Ovary (tissue), 7 donors: ENCODE measurements at regions not wholly inside any gene's neighbourhood (a gene's known extent, or its start where the extent isn't known, plus 50 kb on each side); places are given as distances from the start of the nearest gene placed in this dataset.
"Not testable (repeated sequence)": the region's sequence is repeated elsewhere in the genome, so short reads cannot be mapped to it uniquely, and the experiment has no call there.

ENCODE experiments used
- DNase-seq, 5 donors: peaks; one replicate each; pipeline ENCODE4 v3.0.0-alpha.2; 2019 to 2020
- H3K27ac ChIP-seq, 2 donors: fragments of 200-600 bp; one replicate each; pipeline versions ENCODE4 v1.5.1 to v1.8.0; 2019 to 2022
- H3K27me3 ChIP-seq: fragments of 200-600 bp; one replicate; pipeline ENCODE4 v1.8.0; 2022
- H3K36me3 ChIP-seq: fragments of 200-600 bp; sonication (generic); one replicate; pipeline ENCODE4 v1.5.1; 2019
- H3K4me1 ChIP-seq: one replicate; pipeline ENCODE4 v1.8.1; 2013; ENCODE audit warnings: mild to moderate bottlenecking, moderate library complexity; ENCODE audit not compliant: insufficient read depth
- H3K4me3 ChIP-seq: fragments of 200-600 bp; sonication (generic); one replicate; pipeline ENCODE4 v1.5.1; 2017
- H3K9me3 ChIP-seq, 2 donors: fragments of 200-600 bp in 1 of 2; sonication (generic) in 1 of 2; one replicate each; pipeline versions ENCODE4 v1.5.1 to v1.8.1; 2013 to 2019; ENCODE audit warnings: mild to moderate bottlenecking in 1 of 2, moderate library complexity in 1 of 2
- CTCF ChIP-seq, 3 donors: fragments of 450-650 bp in 2 of 3; fragments of 200-600 bp in 1 of 3; IDR thresholded peaks; one replicate each; pipeline versions ENCODE4 v1.5.1 to v1.8.0; 2016 to 2022; ENCODE audit warnings: antibody characterized with exemption in 3 of 3, mild to moderate bottlenecking in 1 of 3
- EP300 ChIP-seq: sonication (generic); formaldehyde crosslinking; IDR thresholded peaks from one replicate; pipeline ENCODE4 v1.6.1; 2017; ENCODE audit warnings: antibody characterized with exemption
- POLR2A ChIP-seq: fragments of 450-650 bp; IDR thresholded peaks from one replicate; pipeline ENCODE4 v1.6.1; 2017; ENCODE audit warnings: antibody characterized with exemption, mild to moderate bottlenecking, moderate library complexity
- WGBS, 3 donors: extraction: QIAGEN DNeasy Blood & Tissue Kit in 1 of 3; methylation state at CpG; one replicate each; pipeline versions ENCODE4 v1.1.5 to v1.1.7; 2013 to 2017; 5-methylcytosine and 5-hydroxymethylcytosine counted together
- intact Hi-C, 4 donors: fragments of 100-400 bp; cut with DNase I; formaldehyde crosslinking; loops; one replicate each; pipeline versions ENCODE4 v1.11.0 to v1.15.1; 2022 to 2023
- donor health status: DM: no; HTN: no; CAD: no; lungs with moderate emphysema.
- donor health status: DM: no; HTN: no; CAD: no.
- donor health status: Bipolar disorder and iron deficiency.
- donor health status: DM: no; HTN: no; CAD: no.
- donor health status: DM: yes; HTN: yes; CAD: no.

GRCh38 chr3:22856811-22857210, 346.3 kb upstream of the UBE2E2 start:
- Histone ChIP-seq H3K4me3 (no peak overlapping the region), H3K27ac (no peak overlapping the region), H3K27me3 (no peaks in the 10 kb centered on the region), H3K36me3 (no peaks in the 10 kb centered on the region), H3K4me1 (peaks cover 6% of the 10 kb centered on the region), H3K9me3 (no peaks in the 10 kb centered on the region)
- intact Hi-C loops = no loop called here
- TF ChIP-seq EP300 (no peak), POLR2A (no peak), CTCF (IDR thresholded peaks at IDR 0.05) (no peak)
- DNase-seq = no peak
- 59 to 78% (median 64%) methylated on average over 3 of the region's 3 CpGs for WGBS, 3 donors

DNA sequence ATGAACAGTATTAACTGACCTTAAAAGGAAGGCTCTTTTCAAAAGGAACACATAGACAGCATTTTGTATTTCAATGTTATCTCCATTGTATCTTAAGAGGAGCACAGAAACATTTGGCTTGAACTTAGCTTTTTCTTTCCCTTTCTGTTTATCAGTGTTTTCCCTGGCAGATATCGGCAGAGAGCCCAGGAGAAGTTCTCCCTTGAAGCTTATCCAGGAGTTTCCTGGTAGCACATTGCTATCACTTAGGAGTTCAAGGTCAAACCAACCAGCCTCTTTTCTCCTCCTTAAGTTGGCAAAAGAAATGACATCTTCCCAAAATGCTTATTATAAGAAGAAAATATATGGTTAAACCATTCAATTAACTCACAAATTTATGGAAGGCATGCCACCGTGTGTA, 344.6 kb upstream of the UBE2E2 start:
- peak overlapping the region in 1 of 2 donors; percentile 51 for H3K27ac ChIP-seq
- intact Hi-C loops = no loop called here
- peaks cover 8% of the 10 kb centered on the region for H3K4me1 ChIP-seq
- H3K27me3 ChIP-seq = no peaks in the 10 kb centered on the region
- 7 to 24% (median 17%) methylated on average over 2 of the region's 2 CpGs for WGBS, 3 donors
- peak in 2 of 5 donors; percentile 29 to 35 for DNase-seq
- TF ChIP-seq EP300 (no peak), CTCF (IDR thresholded peaks at IDR 0.05) (no peak), POLR2A (no peak)
- no peak overlapping the region for H3K4me3 ChIP-seq
- H3K9me3 ChIP-seq = no peaks in the 10 kb centered on the region
- H3K36me3 ChIP-seq = no peaks in the 10 kb centered on the region

DNA sequence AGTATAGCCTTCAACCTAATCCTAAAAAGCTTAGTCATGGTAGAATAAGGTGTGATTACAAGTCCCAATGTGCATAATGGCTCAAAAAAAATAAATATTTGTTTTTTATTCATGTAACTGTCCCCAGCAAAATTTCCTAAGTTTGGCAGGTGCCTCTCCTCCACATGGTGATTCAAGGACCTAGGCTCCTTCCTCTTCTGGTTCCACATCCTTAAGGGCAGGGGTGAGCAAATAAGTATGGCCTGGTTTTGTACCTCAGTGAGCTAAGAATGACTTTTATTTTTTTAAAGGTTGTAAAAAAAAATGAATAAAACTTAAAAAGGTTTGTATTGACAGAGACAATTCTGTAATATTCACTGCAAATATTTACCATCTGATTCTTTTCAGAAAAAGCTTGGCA, 343.5 kb upstream of the UBE2E2 start:
- Histone ChIP-seq H3K9me3 (no peaks in the 10 kb centered on the region), H3K36me3 (no peaks in the 10 kb centered on the region), H3K27ac (no peak overlapping the region), H3K4me3 (no peak overlapping the region), H3K4me1 (peaks cover 8% of the 10 kb centered on the region), H3K27me3 (no peaks in the 10 kb centered on the region)
- intact Hi-C loops = no loop called here
- TF ChIP-seq CTCF (IDR thresholded peaks at IDR 0.05) (no peak), EP300 (no peak), POLR2A (no peak)
- DNase-seq = no peak

DNA sequence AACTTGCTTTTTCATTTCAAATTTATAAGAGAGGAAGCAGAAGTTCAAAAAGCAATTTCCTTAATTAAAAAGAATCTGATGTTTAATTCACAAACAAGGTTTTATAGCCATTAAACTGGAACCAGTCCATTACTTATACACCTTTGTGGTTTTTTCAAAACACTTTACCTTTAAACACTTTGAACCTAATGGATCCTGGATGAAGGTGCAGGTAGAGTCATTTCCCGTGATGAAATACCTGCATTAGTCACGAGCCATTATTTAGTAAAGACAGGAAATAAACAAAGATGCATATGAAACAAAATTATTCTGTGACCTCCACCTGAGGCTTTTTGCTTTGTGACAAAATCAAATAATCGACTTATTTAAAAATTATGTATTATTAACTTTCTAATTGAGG, 341.7 kb upstream of the UBE2E2 start:
- H3K36me3 ChIP-seq = no peaks in the 10 kb centered on the region
- TF ChIP-seq POLR2A (no peak), EP300 (no peak), CTCF (IDR thresholded peaks at IDR 0.05) (no peak)
- H3K27ac ChIP-seq = no peak overlapping the region
- WGBS, 3 donors = 90 to 97% (median 94%) methylated on average over 3 of the region's 3 CpGs
- H3K27me3 ChIP-seq = no peaks in the 10 kb centered on the region
- peaks cover 8% of the 10 kb centered on the region for H3K4me1 ChIP-seq
- intact Hi-C loops = no loop called here
- H3K9me3 ChIP-seq = no peaks in the 10 kb centered on the region
- H3K4me3 ChIP-seq = no peak overlapping the region
- DNase-seq = no peak

GRCh38 chr3:22862111-22862510, 341.0 kb upstream of the UBE2E2 start:
- 93 to 99% (median 98%) methylated on average over 5 of the region's 5 CpGs for WGBS, 3 donors
- H3K27me3 ChIP-seq = no peaks in the 10 kb centered on the region
- intact Hi-C loops = no loop called here
- no peaks in the 10 kb centered on the region for H3K9me3 ChIP-seq
- TF ChIP-seq EP300 (no peak), POLR2A (no peak), CTCF (IDR thresholded peaks at IDR 0.05) (no peak)
- no peaks in the 10 kb centered on the region for H3K36me3 ChIP-seq
- DNase-seq = no peak
- H3K4me1 ChIP-seq = peaks cover 8% of the 10 kb centered on the region
- H3K4me3 ChIP-seq = no peak overlapping the region
- no peak overlapping the region for H3K27ac ChIP-seq

GRCh38 chr3:22882834-22883233, 320.3 kb upstream of the UBE2E2 start:
- H3K4me1 ChIP-seq, H3K9me3 ChIP-seq, H3K36me3 ChIP-seq, DNase-seq, H3K4me3 ChIP-seq, H3K27ac ChIP-seq, H3K27me3 ChIP-seq, intact Hi-C loops: not testable (repeated sequence)
- 92 to 97% (median 97%) methylated on average over 2 of the region's 2 CpGs for WGBS, 3 donors
